GM21723 (cell line): ENCODE measurements at regions not wholly inside any gene's neighbourhood (a gene's known extent, or its start where the extent isn't known, plus 50 kb on each side); places are given as distances from the start of the nearest gene placed in this dataset.

Experiments used
- ATAC-seq: cut with Tn5 transposase; IDR thresholded peaks from one replicate; pipeline ENCODE4 v1.9.1; 2021; ENCODE audit warnings: mild to moderate bottlenecking, moderate library complexity; ENCODE audit not compliant: unreplicated experiment

DNA sequence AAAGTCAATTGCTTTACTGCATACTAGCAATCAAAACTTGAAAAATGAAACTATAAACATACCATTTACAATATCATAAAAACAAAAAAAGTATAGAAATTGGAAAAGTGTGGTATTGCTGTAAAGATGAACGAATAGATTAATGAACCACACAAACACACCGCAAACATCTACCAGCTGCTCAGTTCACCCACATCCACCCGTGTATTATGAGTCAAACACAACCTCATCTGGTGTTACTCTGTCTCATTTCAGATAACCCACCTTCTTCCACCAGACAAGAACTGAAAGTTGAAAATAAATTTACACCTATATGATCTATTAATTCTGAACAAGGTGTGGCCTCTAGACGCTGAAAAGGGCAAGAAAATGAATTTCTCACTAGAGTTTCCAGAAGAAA lies 53.3 kb downstream of the BLID start:
- ATAC-seq = no peak

DNA sequence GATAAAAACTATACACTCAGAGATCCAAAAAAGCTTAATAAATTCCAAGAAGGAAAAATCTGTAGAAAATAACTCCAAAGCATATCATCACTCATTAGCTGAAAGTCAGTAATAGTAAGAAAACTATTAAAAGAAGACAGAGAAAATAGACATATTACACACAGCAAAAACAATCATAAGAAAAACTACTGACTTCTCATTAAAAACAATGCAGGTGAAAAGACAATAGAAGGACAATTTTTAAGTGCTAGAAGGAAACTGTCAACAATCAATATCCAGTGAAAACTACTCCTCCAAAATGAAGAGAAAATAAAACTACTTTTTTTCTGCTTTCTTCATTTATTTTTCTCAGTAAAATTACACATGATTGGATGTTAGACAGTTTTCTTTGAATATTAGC lies 56.5 kb downstream of the BLID start:
- ATAC-seq = no peak

DNA sequence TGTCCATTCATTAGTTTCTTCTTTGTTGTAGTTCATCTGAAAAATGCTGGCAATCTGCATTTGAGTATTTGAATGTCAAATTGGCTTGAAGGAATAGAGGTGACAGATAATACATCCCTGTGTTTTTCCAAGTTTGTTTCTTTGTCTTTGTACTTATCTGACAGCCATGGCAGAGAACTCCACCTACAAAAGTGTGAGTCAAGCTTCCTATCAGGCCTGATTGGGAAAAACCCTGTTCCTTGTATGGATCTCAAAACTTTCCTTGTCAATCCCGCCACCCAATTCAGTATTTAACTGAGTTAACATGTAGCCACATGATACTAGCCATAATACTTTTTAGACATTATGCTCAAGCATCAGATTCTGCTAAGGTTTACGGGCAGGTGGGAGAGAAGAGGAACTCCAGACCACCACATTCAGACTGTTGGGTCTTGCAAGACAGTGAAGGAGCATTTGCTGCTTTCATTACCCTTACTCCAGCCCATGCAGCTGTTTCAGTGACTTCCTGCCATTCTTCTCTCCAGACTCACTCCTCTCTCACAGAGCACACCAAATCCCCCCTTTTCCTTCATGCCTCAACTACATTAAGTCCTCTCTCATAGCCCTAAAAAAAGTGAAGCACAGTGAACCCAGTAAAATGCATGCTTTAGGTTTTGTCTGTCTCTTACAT lies 65.9 kb downstream of the BLID start:
- no peak for ATAC-seq

DNA sequence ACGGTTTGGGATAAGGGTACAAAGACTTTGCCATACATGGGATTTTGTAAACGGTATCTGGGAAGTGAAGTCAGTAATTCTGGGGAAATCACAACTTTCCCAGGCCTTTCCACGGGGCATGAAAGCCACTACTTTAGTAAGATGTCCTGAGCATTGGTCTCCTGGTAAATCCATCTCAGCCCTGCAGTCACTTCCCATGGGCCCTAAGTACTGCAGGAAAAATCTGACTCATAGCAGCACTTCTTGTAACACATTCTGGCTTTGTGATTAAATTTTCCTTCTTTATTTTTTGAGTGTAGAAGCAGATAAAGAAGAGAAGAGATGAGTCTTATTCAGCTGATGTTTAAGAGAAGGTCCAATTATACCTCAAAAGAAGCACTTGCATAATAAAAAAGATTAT lies 67.6 kb downstream of the BLID start:
- ATAC-seq = no peak

DNA sequence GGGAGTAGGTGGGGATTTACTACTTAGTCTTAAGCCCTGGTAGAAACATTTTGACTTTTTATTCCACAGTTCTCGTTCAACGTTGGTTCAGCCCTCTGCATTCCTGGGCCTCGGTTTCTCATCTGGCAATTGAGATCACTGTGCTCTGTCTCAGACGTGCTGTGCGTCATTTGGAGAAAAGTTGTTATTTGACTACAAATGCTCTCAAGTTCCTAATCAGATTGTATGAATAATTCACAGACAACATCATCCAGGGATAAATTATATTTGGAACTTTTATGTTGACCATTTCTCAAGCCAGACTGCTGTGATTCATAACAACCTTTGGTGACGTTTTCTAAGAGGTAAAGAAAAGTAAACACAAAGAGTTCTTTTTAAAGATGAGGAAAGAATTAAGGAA lies 69.2 kb downstream of the BLID start:
- no peak for ATAC-seq

DNA sequence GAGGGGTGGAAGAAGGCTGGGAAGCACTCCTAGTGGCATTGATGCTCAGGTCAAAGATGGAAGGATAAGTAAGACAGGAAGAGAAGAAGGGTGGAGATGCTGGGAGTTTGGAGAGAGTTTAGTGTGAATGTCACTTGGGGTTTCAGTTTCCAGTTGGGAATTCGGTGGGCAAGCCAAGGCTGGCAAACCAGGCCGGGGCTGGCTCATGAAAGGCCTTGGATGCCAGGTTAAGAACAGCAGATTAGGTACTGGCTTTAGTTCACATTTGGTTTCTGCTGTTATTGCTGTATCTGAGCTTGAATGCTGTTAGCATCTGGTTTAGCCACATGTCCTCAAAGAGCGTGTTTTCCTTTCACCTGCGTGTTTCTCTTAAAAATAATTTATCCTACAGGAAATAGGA lies 69.6 kb downstream of the BLID start:
- ATAC-seq = no peak

DNA sequence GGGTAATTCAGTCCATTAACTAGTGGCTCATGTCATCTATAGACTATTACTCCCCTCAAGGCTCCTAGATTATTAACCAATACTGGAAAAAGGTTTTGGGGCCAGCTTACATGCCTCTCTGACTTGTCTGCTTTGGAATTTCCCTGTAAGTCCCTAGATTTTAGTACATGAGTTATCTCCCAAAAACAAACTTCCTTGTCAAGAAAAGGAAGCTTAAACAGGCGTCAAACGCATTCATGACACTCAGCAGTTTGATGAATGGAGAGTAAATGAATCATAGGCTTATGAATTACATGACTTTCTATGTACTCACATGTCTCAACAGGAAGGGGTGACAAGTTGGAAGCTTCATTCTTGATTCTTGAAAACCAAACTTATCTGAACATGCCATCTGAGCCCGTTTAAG lies 70.8 kb downstream of the BLID start:
- ATAC-seq = no peak

DNA sequence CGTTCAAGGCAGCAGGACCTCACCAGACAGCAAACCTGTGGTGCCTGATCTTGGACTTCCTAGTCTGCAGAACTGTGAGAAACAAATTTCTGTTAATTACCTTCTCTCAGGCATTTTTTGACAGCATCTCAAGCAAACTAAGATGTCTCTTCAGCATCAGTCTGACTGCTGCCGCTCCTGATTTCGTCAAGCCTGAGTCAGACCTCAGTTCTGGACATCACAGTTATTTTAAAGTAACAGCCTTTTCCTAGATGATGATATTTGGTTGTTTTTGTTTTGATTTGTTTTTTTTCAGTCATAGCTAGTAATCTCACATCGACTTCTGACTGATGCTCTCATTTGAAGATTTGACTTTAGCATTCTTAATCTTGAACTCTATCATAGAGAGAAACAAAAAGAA lies 71.9 kb downstream of the BLID start:
- no peak for ATAC-seq

DNA sequence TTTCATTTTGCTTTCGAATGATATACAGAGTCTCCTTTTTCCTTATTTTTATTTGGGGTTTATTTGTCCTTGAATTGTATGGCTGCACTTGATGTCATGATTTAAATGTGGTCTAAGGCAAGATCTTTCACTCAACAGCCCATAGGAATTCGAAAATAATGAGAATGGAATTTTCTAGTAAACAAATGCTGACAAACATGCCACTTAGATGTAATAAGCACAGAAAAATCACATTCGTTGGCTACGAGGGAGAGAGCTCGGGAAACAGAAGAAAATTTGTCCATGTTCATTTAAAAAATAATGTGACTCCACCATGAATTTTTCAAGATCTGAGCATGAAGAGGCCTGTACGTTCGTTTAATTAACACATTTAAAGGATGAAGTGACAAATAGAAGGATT lies 73.0 kb downstream of the BLID start:
- no peak for ATAC-seq

DNA sequence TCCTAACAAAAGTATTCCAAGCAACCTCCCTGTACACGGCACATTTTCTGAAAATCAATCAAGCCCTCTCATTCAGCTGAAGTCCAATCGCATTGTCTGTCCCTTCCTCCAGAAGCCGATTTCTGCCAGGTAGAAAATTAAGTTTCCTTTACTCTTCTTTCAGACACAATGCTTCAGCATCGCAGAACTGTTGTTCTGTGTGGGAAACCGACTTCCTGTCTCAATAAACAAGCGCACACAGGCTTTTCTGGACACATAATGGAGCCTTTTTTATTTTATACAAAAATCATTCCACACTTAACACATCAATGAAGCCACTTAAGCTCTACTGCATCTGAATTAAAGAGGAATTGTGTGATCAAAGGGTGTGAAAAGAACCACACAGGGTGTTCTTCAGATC lies 75.6 kb downstream of the BLID start:
- no peak for ATAC-seq

DNA sequence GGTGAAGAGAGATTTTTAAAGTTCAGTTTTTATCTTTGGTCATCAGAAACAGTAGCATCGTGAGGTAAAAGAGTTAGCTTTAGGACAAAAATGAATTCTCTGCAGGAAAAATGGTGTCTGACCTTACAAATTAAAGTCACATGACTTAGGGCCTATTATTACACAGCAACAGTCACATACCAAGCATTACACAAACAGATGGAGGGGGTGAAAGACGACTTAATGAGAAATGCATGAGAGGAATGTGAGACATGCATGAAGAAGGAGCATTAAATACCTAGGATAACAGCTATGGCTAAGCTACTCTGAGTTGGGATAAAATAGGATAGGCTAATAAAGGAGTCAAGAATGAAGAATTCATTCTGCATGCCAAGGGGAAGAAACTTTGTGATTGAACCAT lies 77.5 kb downstream of the BLID start:
- ATAC-seq = no peak

DNA sequence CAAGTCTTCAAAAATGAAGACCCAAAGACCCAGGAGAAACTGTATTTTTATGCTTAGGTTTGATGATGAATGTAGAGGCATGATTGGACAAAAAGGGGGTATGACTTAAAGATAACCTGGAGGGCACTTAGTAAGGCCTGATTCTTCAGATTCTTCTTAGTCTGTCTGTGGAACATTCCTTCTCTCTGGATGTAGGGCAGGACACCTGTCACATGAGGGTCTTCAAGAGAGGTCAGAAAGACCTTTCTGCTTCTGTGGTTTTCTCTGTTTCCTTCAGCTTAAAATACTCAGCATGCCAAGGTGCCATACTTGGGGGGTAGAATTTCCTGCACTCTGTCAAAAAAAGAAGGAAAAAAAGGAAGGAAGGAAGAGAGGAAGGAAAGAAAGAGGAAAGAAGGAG lies 78.1 kb downstream of the BLID start:
- no peak for ATAC-seq

DNA sequence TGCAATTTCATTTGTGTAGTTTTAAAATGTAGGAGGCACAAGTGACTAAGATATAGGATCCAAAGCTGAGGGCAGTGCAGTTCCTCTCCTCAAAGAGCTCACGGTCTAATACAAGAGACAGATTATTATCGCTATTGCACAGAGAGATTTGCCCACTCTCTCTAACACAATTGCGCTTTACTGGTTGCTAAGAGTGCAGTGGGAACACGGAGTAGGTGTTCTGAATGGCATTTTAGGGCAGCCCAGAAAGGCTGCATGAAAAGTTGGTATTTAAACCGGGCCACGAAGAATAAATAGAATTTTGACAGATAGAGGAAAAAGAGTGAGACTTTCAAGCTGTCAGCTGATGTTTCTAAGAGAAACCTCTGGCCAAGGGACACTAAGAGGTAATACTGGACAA lies 79.5 kb downstream of the BLID start:
- ATAC-seq = no peak

DNA sequence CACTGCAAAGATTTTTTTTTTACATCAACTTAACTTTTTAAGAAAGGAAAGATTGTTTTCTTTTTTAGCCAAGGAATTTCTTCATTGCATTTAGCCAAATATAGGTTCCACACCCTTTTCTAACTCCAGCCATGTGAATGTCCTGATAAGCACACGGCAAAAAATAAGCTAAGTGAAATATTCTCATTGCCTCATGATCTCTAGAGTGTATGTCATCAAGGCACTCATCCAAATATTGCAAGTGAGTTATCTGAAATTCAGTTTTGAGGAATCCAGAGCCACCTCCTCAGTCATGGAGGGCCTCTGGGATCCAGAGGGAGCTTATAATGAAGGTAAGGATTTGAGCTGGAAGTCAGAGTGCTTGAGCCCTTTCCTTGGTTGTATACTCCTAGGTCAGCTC lies 80.0 kb downstream of the BLID start:
- no peak for ATAC-seq

DNA sequence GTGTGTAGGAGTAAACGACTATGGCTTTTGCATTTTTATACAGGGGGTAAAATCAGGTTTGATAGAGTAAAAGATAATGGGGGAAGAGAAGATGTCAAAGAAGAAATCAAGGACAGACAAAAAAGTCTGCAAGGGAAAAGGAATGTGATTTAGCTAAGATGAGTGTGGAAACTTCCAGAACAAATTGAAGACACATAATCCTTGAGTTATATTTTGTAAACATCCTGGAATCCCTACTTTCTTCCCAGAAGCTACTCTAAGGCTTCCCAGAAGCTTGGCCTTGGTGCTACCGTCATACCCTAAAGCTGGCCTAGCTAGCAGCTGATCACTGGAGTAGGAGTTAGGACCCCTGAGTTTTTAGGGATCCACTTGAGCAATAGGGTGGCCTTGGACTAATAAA lies 82.4 kb downstream of the BLID start:
- ATAC-seq = no peak

DNA sequence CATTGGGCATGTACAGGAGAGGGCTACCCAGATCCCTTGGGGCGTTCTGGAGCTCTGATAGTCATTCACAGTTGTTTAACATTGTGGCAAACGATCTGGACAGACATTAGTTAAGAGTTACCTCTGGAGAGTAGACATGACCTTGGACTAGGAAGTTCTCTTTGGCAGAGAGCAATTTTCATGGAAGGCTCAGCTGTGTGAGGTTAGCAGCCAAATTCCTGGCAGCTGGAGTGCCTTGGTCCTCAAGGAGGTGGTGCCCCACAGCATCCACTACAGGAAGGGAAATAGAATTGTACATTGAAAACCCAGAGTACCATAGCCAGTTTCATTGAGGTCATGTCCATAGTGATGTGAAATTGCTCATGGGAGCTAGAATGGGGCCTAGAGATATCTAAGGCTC lies 82.8 kb downstream of the BLID start:
- no peak for ATAC-seq

DNA sequence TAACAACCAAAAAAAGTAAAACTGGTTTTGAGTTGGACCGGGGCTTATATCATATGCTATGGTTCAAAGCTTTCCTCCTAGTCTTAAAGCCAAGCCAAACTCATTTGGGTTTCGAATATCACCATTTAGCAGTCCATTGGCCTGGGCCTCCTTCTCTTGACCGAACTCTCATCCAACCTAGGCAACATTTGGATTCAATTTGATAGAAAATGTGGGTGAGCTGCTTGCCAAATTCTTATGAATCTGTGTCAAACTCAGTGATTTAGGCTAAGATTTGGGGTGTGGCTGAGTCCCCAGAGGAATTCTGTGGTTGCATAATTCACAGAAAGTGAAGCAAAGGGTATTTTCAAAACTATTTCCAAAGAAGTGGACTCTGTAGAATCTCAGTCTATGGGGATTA lies 83.7 kb downstream of the BLID start:
- no peak for ATAC-seq

DNA sequence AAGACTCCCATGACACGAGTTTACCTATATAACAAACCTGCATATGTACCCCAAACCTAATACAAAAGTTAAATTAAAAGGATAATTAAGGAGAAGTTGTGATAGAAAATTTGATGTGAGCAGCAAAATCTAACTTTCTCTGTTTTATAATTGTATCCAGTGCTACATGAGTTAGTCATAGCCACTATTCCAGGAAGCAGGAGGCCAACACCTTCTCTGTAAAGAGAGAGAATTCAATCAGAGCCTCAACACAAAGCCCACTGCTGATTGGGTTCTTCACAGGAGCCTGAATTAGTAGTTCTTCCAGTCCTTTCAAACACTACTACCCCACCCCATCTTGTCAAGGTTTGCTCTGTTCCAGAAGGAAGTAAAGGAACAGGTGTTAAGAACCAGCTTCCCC lies 84.2 kb downstream of the BLID start:
- ATAC-seq = no peak

DNA sequence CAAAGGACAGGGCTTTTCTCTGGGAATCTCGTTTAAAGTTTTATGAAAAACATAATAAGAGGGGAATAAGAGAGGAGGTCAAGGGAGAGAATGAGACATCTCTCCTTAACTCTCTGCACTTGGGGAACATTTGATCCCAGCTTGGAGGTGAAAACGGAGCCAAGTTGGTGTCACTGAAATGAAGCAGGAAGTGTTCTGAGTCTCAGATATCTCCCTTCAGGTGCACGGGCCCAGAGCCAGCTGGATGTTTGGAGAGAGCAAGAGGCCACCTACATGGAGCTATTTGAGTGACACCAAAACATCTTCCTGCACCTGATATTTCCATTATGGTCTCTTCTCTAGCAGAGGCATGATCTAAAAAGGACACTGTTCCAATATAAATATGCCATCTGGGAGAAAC lies 85.7 kb downstream of the BLID start:
- no peak for ATAC-seq

DNA sequence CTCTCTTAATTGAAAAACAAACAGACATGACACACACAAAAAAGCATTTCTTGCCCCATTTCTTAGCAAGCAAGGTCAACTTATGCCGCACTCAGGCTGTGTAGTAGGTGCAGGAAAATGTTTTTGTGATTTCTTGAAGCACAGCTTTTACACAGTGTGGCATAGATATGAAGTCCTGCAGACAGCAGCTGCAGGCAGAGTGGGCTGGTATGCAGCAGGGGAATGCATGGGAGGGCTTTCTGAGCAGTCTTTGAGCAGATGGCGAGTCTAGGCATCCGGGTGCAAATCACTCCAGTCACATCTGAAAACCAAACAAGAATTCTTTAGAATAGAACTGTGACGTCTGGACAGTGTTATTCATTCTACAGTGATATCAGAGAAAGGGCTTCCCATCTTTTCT lies 87.5 kb downstream of the BLID start:
- ATAC-seq = no peak

DNA sequence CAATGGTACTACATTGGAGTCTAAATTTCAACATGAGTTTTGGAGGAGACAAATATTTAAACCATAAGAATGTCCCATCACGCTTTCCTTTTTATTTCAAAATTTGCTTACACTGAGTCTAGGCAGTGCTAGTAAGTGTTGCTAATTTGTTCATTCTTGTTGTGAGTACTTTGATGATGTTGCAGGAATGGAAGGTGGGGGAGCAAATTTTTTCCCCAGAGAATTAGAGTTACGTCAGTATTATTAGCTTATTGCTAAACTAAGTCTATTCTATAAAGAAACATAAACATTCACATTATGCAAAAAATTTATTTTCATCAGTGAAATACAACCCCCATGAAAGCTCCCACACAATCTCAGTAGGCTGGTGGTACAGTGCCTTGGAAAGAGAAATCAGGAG lies 88.0 kb downstream of the BLID start:
- no peak for ATAC-seq

DNA sequence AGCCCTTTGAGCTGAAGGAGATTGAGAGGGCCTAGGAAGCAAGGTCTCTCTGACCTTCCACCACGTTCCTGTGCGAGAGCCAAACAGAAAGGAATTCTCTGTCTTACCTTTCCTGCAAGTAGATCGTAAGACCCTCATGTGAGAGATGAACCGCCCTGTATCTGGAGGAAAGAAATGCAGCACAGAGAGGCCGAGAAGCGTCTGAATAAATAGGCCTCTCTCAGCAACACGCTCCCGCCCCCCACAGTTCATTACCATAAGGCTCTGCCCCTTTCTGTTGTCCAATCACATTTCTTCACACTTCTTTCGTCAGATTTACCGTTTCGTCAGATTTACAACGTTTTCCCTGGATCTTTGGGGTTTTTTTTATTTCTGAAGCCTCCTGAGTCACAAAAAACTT lies 90.3 kb downstream of the BLID start:
- no peak for ATAC-seq

DNA sequence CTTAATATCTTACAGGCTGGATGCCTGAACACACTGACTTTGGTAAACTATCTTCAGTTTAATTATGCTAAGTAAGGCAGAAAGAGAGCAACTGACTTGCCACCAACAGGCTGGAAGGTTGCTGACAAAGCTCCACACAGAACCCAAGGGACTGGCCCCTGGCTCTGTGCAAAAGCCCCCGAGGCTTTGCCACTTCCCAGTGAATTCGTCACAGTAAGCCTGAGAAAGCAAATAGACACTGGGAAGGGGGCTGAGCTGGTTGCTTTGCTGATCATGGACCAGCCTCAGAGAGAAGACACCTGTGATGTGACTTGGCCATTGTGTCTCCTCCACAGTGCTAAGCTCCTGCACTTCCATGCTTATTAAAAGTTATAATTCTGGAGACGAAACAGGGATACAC lies 91.7 kb downstream of the BLID start:
- ATAC-seq = no peak
